Fibroblast of lung (primary cell): ENCODE measurements at regions not wholly inside any gene's neighbourhood (a gene's known extent, or its start where the extent isn't known, plus 50 kb on each side); places are given as distances from the start of the nearest gene placed in this dataset.

Experiments
- EZH2 ChIP-seq: IDR thresholded peaks from 2 replicates; pipeline ENCODE4 v1.5.1; 2012; ENCODE audit warnings: low read length, control low read depth, mild to moderate bottlenecking; ENCODE audit errors: missing control alignments
- TF ChIP-seq, protein P1 (sequence below), 2 donors: IDR thresholded peaks in 1 of 2; conservative IDR thresholded peaks in 1 of 2; 1 replicate in 1 of 2; 2 replicates in 1 of 2; pipeline ENCODE4 v1.5.1; 2011 to 2012; ENCODE audit warnings: low read length in 2 of 2, control low read depth in 1 of 2, inconsistent platforms in 1 of 2, low read depth in 1 of 2, mild to moderate bottlenecking in 1 of 2

GRCh38 chr12:81998761-81999378, 239.7 kb upstream of the PPFIA2 start:
- TF ChIP-seq EZH2 = no peak
- TF ChIP-seq, protein P1, sequence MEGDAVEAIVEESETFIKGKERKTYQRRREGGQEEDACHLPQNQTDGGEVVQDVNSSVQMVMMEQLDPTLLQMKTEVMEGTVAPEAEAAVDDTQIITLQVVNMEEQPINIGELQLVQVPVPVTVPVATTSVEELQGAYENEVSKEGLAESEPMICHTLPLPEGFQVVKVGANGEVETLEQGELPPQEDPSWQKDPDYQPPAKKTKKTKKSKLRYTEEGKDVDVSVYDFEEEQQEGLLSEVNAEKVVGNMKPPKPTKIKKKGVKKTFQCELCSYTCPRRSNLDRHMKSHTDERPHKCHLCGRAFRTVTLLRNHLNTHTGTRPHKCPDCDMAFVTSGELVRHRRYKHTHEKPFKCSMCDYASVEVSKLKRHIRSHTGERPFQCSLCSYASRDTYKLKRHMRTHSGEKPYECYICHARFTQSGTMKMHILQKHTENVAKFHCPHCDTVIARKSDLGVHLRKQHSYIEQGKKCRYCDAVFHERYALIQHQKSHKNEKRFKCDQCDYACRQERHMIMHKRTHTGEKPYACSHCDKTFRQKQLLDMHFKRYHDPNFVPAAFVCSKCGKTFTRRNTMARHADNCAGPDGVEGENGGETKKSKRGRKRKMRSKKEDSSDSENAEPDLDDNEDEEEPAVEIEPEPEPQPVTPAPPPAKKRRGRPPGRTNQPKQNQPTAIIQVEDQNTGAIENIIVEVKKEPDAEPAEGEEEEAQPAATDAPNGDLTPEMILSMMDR (conservative IDR thresholded peaks at IDR 0.05 in 1 of 2, IDR thresholded peaks at IDR 0.05 in 1 of 2; ENCODE audit: low read depth in 1 of 2, low read length in 2 of 2) = no peak
